GM21717 (cell line): ENCODE measurements at regions not wholly inside any gene's neighbourhood (a gene's known extent, or its start where the extent isn't known, plus 50 kb on each side); places are given as distances from the start of the nearest gene placed in this dataset.
"Not testable (repeated sequence)": the region's sequence is repeated elsewhere in the genome, so short reads cannot be mapped to it uniquely, and the experiment has no call there.

Source experiments
- ATAC-seq: cut with Tn5 transposase; IDR thresholded peaks from one replicate; pipeline ENCODE4 v1.9.1; 2021; ENCODE audit warnings: mild to moderate bottlenecking, moderate library complexity; ENCODE audit not compliant: unreplicated experiment

- no peak for ATAC-seq
Measured at GRCh38 chr2:182477774-182478173, 50.9 kb upstream of the PDE1A start.

- no peak for ATAC-seq
Measured at GRCh38 chr2:182481676-182482075, 54.8 kb upstream of the PDE1A start.

- no peak for ATAC-seq
Measured at GRCh38 chr2:182482511-182482910, 55.7 kb upstream of the PDE1A start.

GRCh38 chr2:182496596-182496995, 69.8 kb upstream of the PDE1A start:
- ATAC-seq: no peak

- no peak for ATAC-seq
Measured at GRCh38 chr2:182499706-182500470, 73.1 kb upstream of the PDE1A start.

DNA sequence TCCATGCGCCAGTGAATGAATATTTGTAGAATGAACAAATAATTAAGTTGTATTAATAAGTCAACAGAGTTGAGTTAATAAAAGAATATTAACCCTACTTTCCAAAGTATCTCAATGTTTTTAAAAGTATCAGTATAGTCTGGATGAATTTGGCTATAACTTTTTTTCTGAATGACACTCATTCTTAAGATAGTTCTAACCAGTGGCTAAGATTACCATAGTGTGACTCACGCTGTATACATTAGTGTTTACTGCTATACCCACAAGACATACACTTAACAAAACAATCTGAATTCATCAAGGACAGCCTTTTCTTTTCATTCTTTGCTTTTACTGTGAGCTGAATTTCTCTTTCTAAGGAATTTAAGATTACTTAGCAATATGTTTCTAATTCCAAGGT, 77.0 kb upstream of the PDE1A start:
- ATAC-seq: no peak

GRCh38 chr2:182504903-182505302, 78.1 kb upstream of the PDE1A start:
- ATAC-seq: no peak

GRCh38 chr2:182506606-182507005, 79.8 kb upstream of the PDE1A start:
- ATAC-seq: no peak

- ATAC-seq: not testable (repeated sequence)
Measured at GRCh38 chr2:182508583-182508982, 81.7 kb upstream of the PDE1A start.

- no peak for ATAC-seq
Measured at GRCh38 chr2:182509216-182509615, 82.4 kb upstream of the PDE1A start.

GRCh38 chr2:182521453-182522404, 94.9 kb upstream of the PDE1A start:
- ATAC-seq: no peak

DNA sequence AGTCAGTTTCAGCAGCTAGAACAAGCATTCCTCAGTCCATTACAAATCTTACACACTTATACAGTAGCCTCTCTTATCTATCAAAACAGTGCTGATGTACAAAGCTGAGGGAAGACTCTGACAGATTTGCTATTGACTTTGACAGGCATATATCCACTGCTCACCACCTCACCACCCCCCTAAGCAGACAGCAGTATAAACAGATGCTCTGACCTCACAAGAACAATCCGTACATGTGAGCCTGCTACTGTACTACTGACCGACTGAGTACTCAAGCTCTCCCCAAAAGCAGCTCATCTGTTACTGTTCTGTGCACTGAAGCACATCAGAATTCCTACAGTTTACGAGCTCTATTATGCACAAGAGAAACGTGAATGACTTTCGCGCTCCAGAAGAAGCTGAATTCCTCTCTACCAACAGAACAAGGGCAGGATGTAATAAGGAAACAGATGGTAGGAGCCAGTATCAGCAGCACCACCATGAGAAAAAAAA, 95.6 kb upstream of the PDE1A start:
- no peak for ATAC-seq

GRCh38 chr2:182522972-182523473, 96.2 kb upstream of the PDE1A start:
- ATAC-seq: no peak

DNA sequence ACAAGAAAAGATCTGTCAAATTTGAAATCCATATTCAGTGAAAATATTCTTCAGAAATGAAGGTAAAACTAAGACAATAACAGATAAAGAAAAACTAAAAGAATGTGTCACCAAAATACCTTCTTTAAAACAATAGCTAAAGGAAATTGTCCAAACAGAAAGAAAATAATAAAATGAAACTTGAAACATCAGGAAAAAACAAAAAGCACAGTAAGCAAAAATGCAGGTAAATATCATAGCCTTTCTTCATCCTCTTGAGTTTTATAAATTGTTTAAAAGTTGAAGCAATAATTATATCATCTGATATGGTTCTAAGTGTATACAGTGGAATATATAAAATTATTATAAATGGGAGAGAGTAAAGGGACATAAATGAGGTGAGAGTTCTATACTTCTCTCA, 103.8 kb upstream of the PDE1A start:
- no peak for ATAC-seq

- ATAC-seq: no peak
Measured at GRCh38 chr2:182540252-182540651, 113.4 kb upstream of the PDE1A start.

GRCh38 chr2:182541268-182541667, 114.4 kb upstream of the PDE1A start:
- peak; percentile 57 for ATAC-seq

DNA sequence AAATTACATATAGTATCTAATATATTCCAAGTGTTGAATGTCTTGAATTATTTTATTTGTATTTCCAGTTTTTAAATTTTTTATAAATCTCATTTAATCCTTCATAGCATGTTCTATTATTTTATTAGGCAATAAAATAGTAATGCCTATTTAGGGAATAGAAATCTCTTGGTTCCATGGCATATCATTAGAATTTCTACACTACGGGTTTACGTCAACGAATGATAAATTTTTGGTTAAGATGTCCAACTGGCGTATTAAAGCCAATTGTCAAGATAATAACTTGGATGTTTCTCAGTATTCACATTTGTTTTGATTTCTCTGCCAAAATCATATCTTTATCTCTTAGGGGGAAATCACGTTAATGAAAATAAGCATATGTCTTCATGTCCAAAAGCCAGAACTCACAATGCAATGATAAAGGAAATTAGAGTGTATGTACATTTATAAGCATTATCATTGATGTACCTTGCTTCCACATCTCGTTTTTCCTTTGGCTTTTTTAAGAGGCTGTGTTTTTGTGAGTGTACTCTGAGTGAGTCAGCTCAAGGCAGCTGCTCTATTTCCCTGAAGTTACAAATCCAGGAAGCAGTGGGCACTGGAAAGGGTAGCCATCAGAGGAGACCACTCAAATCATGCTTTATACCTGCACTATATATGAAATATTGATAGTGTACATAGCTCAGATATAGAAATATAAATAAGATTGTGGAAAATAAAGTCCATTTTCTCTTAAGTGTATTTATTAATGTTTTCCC, 115.8 kb upstream of the PDE1A start:
- ATAC-seq: no peak

DNA sequence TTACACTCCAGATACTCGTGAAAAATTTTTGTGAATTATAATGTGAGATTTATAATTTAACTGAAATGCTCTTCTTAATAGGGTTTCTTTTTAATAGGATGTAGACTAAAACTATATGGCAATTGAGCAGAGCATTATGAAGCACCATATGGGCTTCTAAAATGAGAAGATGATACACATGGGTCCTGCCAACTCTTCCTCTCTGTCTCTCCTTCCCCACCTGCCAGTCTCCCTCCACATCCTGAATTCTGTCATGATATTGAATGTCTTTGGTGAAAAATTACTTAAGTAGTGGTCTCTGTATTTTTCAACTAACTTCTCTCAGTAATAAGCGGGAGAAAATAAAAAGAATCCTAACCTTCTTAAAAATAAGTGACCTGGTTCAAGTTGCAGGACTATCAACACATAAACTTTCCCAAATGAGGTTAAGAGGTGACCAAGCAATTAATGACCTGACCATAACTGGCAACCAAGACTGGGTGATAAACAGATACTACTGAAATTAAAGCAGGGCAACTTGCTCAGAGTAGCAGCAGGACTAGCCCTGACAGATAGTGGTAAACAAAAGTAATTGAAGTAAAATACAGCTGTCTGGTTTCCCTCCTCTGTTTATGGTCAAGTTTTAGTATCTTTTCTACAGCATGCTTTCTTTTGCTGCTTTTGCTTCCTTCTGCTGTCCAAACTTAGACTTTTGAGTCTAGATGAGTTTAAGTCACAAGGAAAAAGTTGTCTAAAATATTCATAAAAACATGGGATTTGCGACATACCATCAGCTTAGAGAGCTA, 117.1 kb upstream of the PDE1A start:
- no peak for ATAC-seq

GRCh38 chr2:182545420-182546167, 118.8 kb upstream of the PDE1A start:
- ATAC-seq: peak; percentile 90
